Activated CD8-positive, alpha-beta memory T cell treated with anti-CD3 and anti-CD28 coated beads, Interleukin-2, amount 50 U/mL, for 1 hour (primary cell): ENCODE measurements at regions not wholly inside any gene's neighbourhood (a gene's known extent, or its start where the extent isn't known, plus 50 kb on each side); places are given as distances from the start of the nearest gene placed in this dataset.

Source experiments
- DNase-seq: peaks from one replicate; pipeline ENCODE4 v3.0.0-alpha.2; 2020; ENCODE audit errors: extremely low read depth

- no peak for DNase-seq
These were observed 106.5 kb downstream of the CDH26 start for GRCh38 chr20:60064554-60065196.

GRCh38 chr20:60065741-60066437 is 107.7 kb downstream of the CDH26 start:
- DNase-seq: no peak

DNA sequence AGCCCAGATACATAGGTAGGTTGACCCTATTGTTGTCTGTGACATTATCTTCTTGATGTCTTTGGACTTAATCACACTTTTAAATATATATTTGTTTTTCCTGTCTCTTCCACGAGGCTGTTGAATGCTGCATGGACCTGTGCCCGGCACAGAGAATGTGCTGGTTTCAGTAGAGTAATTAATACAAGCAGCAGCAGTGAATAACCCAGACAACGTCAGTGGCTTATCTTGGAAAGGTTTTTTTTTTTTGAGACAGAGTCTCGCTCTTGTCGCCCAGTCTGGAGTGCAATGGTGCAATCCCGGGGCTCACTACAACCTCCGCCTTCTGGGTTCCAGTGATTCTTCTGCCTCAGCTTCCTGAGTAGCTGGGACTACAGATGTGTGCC is 108.2 kb downstream of the CDH26 start:
- no peak for DNase-seq

- no peak for DNase-seq
These were observed 110.3 kb downstream of the CDH26 start for GRCh38 chr20:60068509-60068908.

GRCh38 chr20:60069656-60070055 is 111.4 kb downstream of the CDH26 start:
- no peak for DNase-seq

DNA sequence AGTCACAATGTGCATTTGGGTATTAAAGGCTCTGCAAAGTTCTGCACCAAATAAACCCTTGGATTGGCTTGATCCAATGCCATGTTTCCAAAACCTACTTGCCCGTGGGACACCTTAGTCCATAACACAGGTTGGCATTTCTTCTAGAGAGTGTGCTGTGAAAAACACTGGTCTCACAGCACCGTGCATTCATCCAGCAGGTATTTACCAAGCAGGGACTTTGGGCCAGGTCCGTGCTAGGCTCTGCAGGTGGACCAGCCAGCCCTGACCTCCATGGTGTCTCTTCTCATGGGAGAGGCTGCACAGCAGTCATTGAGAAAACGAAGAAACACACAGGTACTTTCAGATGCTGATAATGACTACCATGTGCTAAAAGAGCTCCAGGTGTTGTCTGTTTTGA is 112.6 kb downstream of the CDH26 start:
- no peak for DNase-seq

DNA sequence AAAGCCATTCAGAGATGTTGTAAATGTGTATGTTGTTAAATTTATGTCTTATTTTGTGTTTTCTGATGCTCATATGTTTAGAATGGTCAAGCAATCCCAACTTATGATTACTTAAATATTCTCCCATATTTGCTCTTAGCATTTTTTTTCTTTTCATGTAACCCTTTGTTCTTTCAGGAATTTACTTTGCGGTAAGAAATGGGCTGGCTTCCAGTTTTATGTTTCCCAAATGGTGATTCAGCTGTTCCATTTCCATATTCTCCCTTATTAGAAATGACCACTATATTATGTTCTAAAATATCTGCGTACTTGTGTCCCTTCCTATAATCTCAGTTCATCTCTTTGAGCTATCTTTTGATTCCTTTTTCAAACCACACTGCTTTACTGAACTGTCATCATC is 113.7 kb downstream of the CDH26 start:
- no peak for DNase-seq

DNA sequence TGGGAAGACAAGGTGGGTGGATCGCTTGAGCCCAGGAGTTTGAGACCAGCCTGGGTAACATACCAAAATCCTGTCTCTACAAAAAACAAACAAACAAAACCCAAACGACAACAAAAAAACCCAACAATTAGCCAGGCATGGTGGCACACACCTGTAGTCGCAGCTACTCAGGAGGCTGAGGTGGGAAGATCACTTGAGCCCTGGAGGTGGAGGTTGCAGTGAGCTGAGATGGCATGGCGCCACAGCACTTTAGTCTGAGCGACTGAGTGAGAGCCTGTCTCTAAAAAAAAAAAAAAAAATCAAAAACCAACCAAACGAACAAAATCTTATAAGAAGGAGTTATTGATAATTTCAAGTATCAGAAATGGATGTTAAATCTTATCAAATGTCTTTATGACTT is 114.9 kb downstream of the CDH26 start:
- DNase-seq: no peak

GRCh38 chr20:60073504-60073903 is 115.3 kb downstream of the CDH26 start:
- no peak for DNase-seq

DNA sequence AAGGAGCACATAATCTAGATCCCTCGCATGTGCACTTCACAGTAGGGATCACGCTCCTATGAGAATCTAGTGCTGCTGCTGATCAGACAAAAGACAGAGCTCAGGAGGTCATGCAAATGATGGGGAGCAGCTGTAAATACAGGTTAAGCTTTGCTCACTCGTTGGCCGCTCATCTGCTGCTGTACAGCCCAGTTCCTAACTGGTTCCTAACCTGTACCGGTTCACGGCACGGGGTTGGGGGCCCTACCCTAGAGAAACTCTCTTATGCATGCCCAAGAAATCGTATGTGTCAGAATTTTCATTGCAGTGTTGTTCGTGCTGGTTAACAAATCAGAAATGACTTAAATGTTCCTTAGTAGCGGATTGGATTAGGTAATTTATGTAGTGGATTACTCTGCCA is 116.1 kb downstream of the CDH26 start:
- DNase-seq: no peak

GRCh38 chr20:60078351-60079250 is 120.4 kb downstream of the CDH26 start:
- DNase-seq: no peak

DNA sequence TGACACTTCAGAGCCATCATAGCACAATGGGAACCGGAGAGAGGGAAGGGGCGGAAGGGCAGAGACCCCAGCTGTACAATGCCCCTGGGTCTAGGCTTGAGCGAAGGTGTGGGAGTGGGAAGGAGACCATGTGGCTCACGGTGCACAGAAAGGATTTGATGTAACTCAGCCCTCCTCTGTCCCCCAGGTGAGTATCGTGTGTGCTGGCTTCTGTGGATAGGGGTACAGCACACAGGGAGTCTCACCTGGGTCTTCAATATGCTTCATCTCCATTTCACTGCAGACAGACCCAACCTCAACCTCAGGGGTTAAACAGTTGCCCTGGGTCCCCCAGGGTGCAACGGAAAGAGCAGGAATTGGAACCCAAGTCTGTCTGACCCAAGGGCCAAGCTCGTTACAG is 122.2 kb downstream of the CDH26 start:
- no peak for DNase-seq

DNA sequence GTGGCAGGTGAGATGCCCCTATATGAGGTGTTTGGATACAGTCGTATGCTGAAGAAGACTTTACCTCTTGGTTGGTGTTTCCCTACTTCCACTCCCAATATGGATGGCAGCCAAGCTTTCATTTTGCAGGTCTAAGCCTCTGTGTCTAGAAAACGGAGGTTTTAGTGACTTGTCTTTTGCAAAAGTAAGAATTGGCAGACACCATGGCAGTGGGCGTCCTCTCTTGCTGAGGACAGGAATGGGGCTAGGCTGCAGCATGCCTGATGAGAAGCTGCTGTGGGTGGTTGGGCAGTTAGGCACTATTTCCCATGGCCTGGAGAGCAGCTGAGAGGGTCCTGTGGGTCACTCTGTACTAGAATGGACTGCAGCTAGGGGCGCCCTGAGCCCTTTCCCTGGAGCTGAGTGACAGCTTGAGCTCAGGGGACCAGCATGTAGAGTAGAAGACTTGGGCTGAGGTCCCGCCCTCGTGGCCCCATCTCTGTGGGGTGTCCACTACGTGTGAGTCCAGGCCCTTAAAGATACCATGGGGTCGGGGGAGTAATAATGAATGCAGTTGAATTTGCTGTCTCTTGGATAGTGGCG is 127.4 kb downstream of the CDH26 start:
- DNase-seq: no peak

DNA sequence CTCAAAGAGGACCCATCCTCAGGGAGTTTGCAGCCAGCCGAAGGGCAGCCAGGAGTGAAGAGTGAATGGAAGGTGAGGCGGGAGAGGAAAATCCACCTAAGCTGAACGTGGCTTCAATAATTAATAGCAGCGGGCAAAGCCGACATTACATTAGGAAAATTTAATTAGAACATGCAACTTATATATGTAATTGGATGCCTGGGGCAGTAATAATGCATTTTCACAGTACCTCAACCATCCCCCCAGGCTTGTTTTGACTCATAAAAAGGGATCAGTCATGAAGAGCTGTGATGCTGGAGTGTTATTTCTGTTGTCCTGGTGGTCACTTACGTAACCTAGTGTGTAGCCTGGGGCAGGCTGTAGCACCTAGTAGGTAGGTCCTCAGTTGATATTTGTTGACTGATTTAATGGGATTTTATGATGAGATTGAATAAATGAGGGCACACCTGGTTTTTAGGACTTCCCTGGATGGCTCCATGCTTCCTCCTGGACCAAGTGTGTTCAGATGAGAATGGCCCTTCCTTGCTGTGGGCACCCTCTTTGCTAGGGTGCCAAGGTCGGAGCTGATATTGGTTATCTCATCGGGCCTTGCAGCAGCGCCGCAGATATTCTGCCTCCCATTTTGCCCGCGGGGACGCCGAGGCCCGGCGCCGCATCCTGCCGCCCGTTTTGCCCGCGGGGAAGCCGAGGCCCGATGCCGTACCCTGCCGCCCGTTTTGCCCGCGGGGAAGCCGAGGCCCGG is 128.8 kb downstream of the CDH26 start:
- DNase-seq: no peak

- no peak for DNase-seq
These were observed 129.4 kb downstream of the CDH26 start for GRCh38 chr20:60087563-60088105.

DNA sequence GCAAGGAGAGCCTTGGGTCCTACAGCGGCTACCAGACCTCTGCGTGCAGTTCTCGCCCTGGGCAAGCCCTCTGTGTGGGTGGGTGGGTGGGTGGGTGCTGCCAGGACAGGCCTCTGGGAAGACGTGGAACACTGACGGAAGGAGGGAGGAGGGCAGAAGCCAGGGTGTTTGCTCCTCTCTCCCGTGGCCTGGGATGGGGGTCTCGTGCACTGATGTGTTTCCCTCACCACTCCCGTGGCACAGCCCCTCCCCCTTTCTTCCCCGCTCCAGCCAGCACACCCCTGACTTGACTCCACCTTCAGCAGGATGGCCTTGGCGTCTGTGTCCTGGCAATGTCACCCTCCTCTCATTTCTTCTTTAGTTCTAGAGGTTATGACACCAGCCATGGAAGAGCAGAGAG is 130.0 kb downstream of the CDH26 start:
- no peak for DNase-seq

DNA sequence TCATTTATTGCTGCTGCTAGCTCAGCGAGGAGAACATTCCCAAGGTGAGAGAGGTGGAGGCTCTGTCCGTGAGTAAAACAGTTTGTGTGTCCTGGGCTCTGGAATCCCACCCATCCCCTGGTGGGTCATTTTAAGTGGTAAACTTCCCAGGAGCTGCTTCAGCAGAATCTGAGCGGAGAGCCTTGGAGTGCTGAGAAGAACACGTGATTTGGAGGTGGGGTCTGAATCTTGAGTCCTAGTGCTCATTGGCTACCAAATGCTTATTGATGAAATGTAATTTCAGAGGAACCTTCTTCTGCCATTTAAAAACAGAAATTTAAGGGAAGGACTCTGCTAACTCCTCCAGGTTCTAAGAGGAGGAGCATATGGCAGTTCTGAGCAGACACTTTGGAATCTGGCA is 132.4 kb downstream of the CDH26 start:
- DNase-seq: no peak

DNA sequence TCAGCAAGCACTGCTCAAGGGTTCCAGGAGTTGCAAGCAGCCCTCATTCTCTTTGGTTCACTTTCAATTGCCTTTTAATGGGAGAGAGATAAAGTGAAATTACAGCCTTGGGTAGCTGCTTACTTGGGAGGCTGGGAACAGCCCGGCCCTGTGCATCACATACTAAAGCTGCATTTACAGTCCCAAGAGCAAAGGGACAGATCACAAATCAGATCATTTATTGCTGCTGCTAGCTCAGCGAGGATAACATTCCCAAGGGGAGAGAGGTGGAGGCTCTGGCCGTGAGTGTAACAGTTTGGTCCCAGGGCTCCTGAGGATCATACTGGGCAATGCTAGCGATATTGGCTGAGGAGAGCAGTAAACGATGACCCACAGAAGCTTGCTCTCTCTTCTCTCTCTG is 133.1 kb downstream of the CDH26 start:
- no peak for DNase-seq

DNA sequence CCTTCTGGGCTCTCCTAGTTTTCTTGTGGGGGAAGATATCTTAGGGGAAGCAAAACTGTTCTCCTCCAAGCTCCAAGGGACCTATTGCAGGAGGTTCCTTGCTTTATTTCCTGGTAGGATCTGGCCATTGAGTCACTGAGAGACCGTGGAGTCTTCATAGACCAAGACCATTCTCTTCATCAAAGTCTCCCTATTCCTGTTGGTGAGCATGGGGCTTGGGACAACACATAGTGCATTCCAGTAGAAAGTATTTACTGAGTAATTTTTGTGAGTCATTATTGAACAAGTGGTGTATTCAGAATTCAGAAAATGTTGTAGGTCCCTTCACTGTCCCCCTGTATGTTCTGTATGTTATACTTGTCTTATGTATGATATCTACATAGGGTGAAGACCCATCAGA is 133.6 kb downstream of the CDH26 start:
- DNase-seq: no peak

GRCh38 chr20:60092729-60093128 is 134.5 kb downstream of the CDH26 start:
- DNase-seq: no peak

- DNase-seq: no peak
These were observed 137.2 kb downstream of the CDH26 start for GRCh38 chr20:60095456-60095855.
